PFSK-1 (cell line): ENCODE measurements at regions not wholly inside any gene's neighbourhood (a gene's known extent, or its start where the extent isn't known, plus 50 kb on each side); places are given as distances from the start of the nearest gene placed in this dataset.

Source experiments
- FOXP2 ChIP-seq: optimal IDR thresholded peaks from 2 replicates; pipeline ENCODE3; 2011; ENCODE audit warnings: borderline replicate concordance, control low read depth, inconsistent platforms; ENCODE audit not compliant: insufficient read depth; ENCODE audit errors: extremely low read length, extremely low read depth
- POLR2AphosphoS5 ChIP-seq: IDR thresholded peaks from 2 replicates; pipeline ENCODE4 v1.6.1; 2012; ENCODE audit warnings: low read depth, mild to moderate bottlenecking, control low read depth, low read length, moderate library complexity
- REST ChIP-seq, 2 experiments: IDR thresholded peaks; 2 replicates each; pipeline versions ENCODE4 v1.6.1 to v1.8.0; 2011 to 2012; ENCODE audit warnings: low read depth in 2 of 2, low read length in 2 of 2, control low read depth in 1 of 2, inconsistent platforms in 1 of 2, mild to moderate bottlenecking in 1 of 2, moderate library complexity in 1 of 2; ENCODE audit not compliant: insufficient read depth in 1 of 2
- SIN3A ChIP-seq: IDR thresholded peaks from 2 replicates; pipeline ENCODE4 v1.6.1; 2012; ENCODE audit warnings: mild to moderate bottlenecking, low read length, moderate library complexity, borderline replicate concordance; ENCODE audit not compliant: insufficient read depth
- TAF1 ChIP-seq: IDR thresholded peaks from 2 replicates; pipeline ENCODE4 v1.6.1; 2012; ENCODE audit warnings: low read length, control low read depth, borderline replicate concordance; ENCODE audit not compliant: insufficient read depth

GRCh38 chr6:3509336-3509735, 52.5 kb upstream of the SLC22A23 start:
- TF ChIP-seq REST (IDR thresholded peaks at IDR 0.05; ENCODE audit: insufficient read depth in 1 of 2, low read depth in 2 of 2, low read length in 2 of 2) (no peak), POLR2AphosphoS5 (no peak), FOXP2 (no peak), SIN3A (no peak), TAF1 (no peak)
